HepG2 (cell line): ENCODE measurements at regions not wholly inside any gene's neighbourhood (a gene's known extent, or its start where the extent isn't known, plus 50 kb on each side); places are given as distances from the start of the nearest gene placed in this dataset.

ENCODE experiments used
- ATAC-seq: fragments of 200-7000 bp; cut with Tn5 transposase; 3 replicates; pipeline ENCODE4 v1.9.1; 2020; ENCODE audit warnings: mild to moderate bottlenecking, moderate library complexity
- BruUV-seq: library from RNA; stranded (reverse); fragments of 400-500 nt; replicated peaks from 2 replicates; lab custom pipeline; 2021; lab: Mats Ljungman, UMichigan
- CTCF ChIA-PET: fragments of 300-600 bp; formaldehyde crosslinking; extraction: SDS; loops from one replicate; lab custom pipeline; 2021; ENCODE audit warnings: low total read pairs, inconsistent platforms, low intra/inter-chr PET ratio; lab: Yijun Ruan, JAX
- POLR2A ChIA-PET: fragments of 350-600 bp; sonication (Branson Sonifier 250); formaldehyde crosslinking; loops from one replicate; lab custom pipeline; 2020; ENCODE audit warnings: antibody characterized with exemption, inconsistent platforms; lab: Yijun Ruan, JAX
- DNase-seq: peaks from one replicate; pipeline ENCODE4 v3.0.0-alpha.2; 2015; ENCODE audit warnings: low spot score
- FAIRE-seq: peaks from 3 replicates; lab custom pipeline; 2011; peaks lifted over from hg19 to GRCh38; lab: Jason Lieb, UNC
- H2AFZ ChIP-seq: one replicate; pipeline ENCODE4 v1.6.1; 2011; ENCODE audit warnings: low read length, inconsistent platforms
- H3K27ac ChIP-seq: fragments of 300-600 bp; 3 replicates; pipeline ENCODE4 v1.8.0; 2011; ENCODE audit warnings: mixed run types, mild to moderate bottlenecking, mixed read lengths, low read length, inconsistent platforms; ENCODE audit not compliant: insufficient read depth; ENCODE audit errors: extremely low read length
- H3K27me3 ChIP-seq, 2 experiments: fragments of 200-600 bp in 1 of 2; 2 replicates in 1 of 2; 3 replicates in 1 of 2; pipeline versions ENCODE4 v1.6.0 to v1.8.0; 2011; ENCODE audit warnings: low read length in 2 of 2, mild to moderate bottlenecking in 2 of 2, moderate library complexity in 2 of 2, inconsistent platforms in 1 of 2; ENCODE audit not compliant: insufficient read depth in 2 of 2, control insufficient read depth in 1 of 2
- H3K36me3 ChIP-seq, 2 experiments: fragments of 200-600 bp in 1 of 2; replicated peaks in 1 of 2; 2 replicates in 1 of 2; 3 replicates in 1 of 2; pipeline versions ENCODE4 v1.5.1 to v1.8.0; 2011; ENCODE audit warnings: low read length in 2 of 2, inconsistent platforms in 1 of 2; ENCODE audit not compliant: insufficient read depth in 2 of 2, control insufficient read depth in 1 of 2
- H3K4me1 ChIP-seq: 2 replicates; pipeline ENCODE4 v1.5.1; 2012; ENCODE audit warnings: low read length, inconsistent platforms; ENCODE audit not compliant: insufficient read depth
- H3K4me2 ChIP-seq: 2 replicates; pipeline ENCODE4 v1.6.0; 2011; ENCODE audit warnings: low read depth, low read length, inconsistent platforms
- H3K4me3 ChIP-seq, 3 experiments: fragments of 200-600 bp in 1 of 3; sonication (generic), shearing (Covaris generic) in 1 of 3; replicated peaks in 1 of 3; 2 replicates each; pipeline ENCODE4 v1.5.1; 2011 to 2016; ENCODE audit warnings: low read length in 3 of 3, inconsistent platforms in 2 of 3, low read depth in 2 of 3, mild to moderate bottlenecking in 2 of 3, control low read depth in 1 of 3, mixed read lengths in 1 of 3; ENCODE audit not compliant: insufficient read depth in 1 of 3
- H3K79me2 ChIP-seq: one replicate; pipeline ENCODE4 v1.6.1; 2011; ENCODE audit warnings: low read length, inconsistent platforms; ENCODE audit not compliant: insufficient read depth
- H3K9ac ChIP-seq: 2 replicates; pipeline ENCODE4 v1.6.0; 2011; ENCODE audit warnings: mild to moderate bottlenecking, low read depth, low read length, inconsistent platforms; ENCODE audit not compliant: insufficient read depth
- H3K9me3 ChIP-seq: 2 replicates; pipeline ENCODE4 v1.5.1; 2012; ENCODE audit warnings: mild to moderate bottlenecking, low read length
- H4K20me1 ChIP-seq: 2 replicates; pipeline ENCODE4 v1.6.0; 2011; ENCODE audit warnings: inconsistent platforms, mild to moderate bottlenecking, low read length, moderate library complexity; ENCODE audit not compliant: insufficient read depth
- HDAC1 ChIP-seq: sonication (generic); formaldehyde crosslinking; IDR thresholded peaks from 2 replicates; pipeline ENCODE4 v1.5.1; 2020; ENCODE audit warnings: mild to moderate bottlenecking, missing genetic modification reagents
- ISX ChIP-seq: sonication (generic); formaldehyde crosslinking; conservative IDR thresholded peaks from 2 replicates; pipeline ENCODE4 v1.5.0; 2020; ENCODE audit warnings: missing genetic modification reagents
- KLF16 ChIP-seq, 2 experiments: sonication (generic) in 1 of 2; formaldehyde crosslinking in 1 of 2; IDR thresholded peaks; 2 replicates each; pipeline versions ENCODE4 v1.6.1 to v1.8.0; 2016 to 2023; ENCODE audit warnings: missing genetic modification reagents in 2 of 2, missing compliant biosample characterization in 1 of 2
- MAX ChIP-seq: IDR thresholded peaks from 2 replicates; pipeline ENCODE4 v1.6.1; 2012; ENCODE audit warnings: inconsistent platforms
- MIER3 ChIP-seq: IDR thresholded peaks from 2 replicates; pipeline ENCODE4 v1.6.1; 2016; ENCODE audit warnings: missing compliant biosample characterization, borderline replicate concordance
- PITX1 ChIP-seq: sonication (generic); formaldehyde crosslinking; IDR thresholded peaks from 2 replicates; pipeline ENCODE4 v1.5.1; 2020; ENCODE audit warnings: mild to moderate bottlenecking, missing genetic modification reagents
- SAP130 ChIP-seq: IDR thresholded peaks from 2 replicates; pipeline ENCODE4 v1.6.1; 2016; ENCODE audit warnings: low read depth
- SOX5 ChIP-seq: IDR thresholded peaks from 2 replicates; pipeline ENCODE4 v1.6.1; 2016; ENCODE audit warnings: borderline replicate concordance
- YEATS2 ChIP-seq: sonication (generic); formaldehyde crosslinking; IDR thresholded peaks from 2 replicates; pipeline ENCODE4 v1.4.0; 2020; ENCODE audit warnings: missing genetic modification reagents, borderline replicate concordance
- ZBTB21 ChIP-seq: sonication (generic); formaldehyde crosslinking; IDR thresholded peaks from 2 replicates; pipeline ENCODE4 v1.4.0; 2020; ENCODE audit warnings: missing genetic modification reagents
- ZSCAN20 ChIP-seq: sonication (generic); formaldehyde crosslinking; IDR thresholded peaks from 2 replicates; pipeline ENCODE4 v1.4.0; 2020; ENCODE audit warnings: missing genetic modification reagents, mild to moderate bottlenecking, borderline replicate concordance
- WGBS: methylation state at CpG from one replicate; pipeline ENCODE4 v1.1.6; 2017; ENCODE audit warnings: low lambda C conversion rate; 5-methylcytosine and 5-hydroxymethylcytosine counted together
- in situ Hi-C: cut with HindIII; loops from 2 replicates; pipeline ENCODE4 v1.10.0; 2017; ENCODE audit warnings: low pct_unique_long_range_greater_than_20kb; ENCODE audit not compliant: extremely low pct_ligation_motif_present
- intact Hi-C: fragments of 100-400 bp; cut with micrococcal nuclease; formaldehyde crosslinking; loops from one replicate; pipeline ENCODE4 v1.10.0; 2022; ENCODE audit not compliant: unreplicated experiment
- TF ChIP-seq, protein P1 (sequence below): sonication (generic); formaldehyde crosslinking; IDR thresholded peaks from 2 replicates; pipeline ENCODE4 v1.5.0; 2020; ENCODE audit warnings: mild to moderate bottlenecking, missing genetic modification reagents

DNA sequence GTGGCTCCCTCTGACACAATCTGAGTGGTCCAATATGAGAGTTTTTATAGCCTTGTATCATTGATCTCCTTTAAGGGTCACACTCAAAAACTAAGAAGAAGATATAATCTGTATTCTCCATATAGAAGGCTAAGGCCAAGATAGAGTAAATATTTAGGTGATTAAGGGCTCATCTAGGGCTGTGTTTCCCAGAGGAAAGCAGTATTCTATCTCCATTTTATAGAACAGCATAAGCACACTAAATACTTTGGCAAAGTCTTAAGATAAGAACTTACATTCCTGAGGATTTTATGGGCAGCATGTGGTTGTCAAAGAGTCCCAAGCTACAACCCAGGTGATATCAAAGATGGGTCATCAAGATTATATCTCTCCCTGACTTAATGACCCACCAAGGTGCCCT is 377.6 kb downstream of the KIF16B start:
- ATAC-seq, result no peak
- no peak for DNase-seq
- no peaks in the 10 kb centered on the region for H3K36me3 ChIP-seq
- TF ChIP-seq SOX5 (CRISPR knock-in tag) (no peak), ISX (no peak), PITX1 (CRISPR knock-in tag) (no peak)
- TF ChIP-seq, protein P1, sequence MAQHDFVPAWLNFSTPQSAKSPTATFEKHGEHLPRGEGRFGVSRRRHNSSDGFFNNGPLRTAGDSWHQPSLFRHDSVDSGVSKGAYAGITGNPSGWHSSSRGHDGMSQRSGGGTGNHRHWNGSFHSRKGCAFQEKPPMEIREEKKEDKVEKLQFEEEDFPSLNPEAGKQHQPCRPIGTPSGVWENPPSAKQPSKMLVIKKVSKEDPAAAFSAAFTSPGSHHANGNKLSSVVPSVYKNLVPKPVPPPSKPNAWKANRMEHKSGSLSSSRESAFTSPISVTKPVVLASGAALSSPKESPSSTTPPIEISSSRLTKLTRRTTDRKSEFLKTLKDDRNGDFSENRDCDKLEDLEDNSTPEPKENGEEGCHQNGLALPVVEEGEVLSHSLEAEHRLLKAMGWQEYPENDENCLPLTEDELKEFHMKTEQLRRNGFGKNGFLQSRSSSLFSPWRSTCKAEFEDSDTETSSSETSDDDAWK (CRISPR knock-in tag), result no peak
- H2AFZ ChIP-seq, result no peak overlapping the region
- no peak overlapping the region for H3K27ac ChIP-seq
- no peak overlapping the region for H3K4me2 ChIP-seq
- peaks cover 9% of the 10 kb centered on the region for H3K4me1 ChIP-seq
- BruUV-seq, result no TSS peak
- ChIA-PET POLR2A (no interaction called here), CTCF (no interaction called here)
- no peaks in the 10 kb centered on the region for H3K79me2 ChIP-seq
- no peaks in the 10 kb centered on the region for H4K20me1 ChIP-seq
- no peak overlapping the region for H3K4me3 ChIP-seq
- no peaks in the 10 kb centered on the region for H3K27me3 ChIP-seq
- H3K9ac ChIP-seq, result no peak overlapping the region
- intact Hi-C loops (no loop called here), in situ Hi-C loops (no loop called here)
- no peak for FAIRE-seq
- no peaks in the 10 kb centered on the region for H3K9me3 ChIP-seq

DNA sequence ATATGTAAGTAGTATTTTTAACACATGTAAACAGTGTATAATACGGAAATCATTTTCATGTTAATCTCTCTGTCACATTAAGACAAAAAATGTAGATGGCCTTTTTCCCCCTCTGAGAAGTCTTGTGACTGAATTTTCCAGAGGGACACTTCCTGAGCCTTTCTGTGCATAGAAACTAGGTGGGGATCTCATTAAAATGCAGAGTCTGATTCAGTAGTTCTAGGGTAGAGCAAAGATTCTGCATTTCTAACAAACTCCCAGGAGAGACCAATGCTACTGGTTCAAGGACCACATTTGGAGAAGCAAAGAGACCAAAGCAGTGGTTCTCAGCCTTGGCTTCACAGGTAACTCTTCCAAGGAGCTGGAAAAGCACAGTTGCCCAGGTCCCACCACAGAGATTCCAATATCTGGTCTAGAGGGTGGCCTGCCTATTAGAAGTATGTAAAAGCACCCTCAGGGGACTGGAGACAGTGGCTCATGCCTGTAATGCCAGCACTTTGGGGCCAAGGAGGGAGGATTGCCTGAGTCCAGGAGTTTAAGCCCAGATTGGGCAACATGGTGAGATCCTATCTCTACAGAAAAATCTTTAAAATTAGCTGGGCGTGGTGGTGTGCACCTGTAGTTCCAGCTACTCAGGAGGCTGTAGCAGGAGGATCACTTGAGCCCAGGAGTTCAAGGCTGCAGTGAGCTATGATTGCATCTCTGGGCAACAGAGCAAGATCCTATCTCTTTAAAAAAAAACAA is 378.5 kb downstream of the KIF16B start:
- H3K27me3 ChIP-seq, result no peaks in the 10 kb centered on the region
- no peaks in the 10 kb centered on the region for H3K36me3 ChIP-seq
- intact Hi-C loops (loop anchor here (5.0 kb wide), 1 partner anchor 283 kb away; no protein-coding TSS in a partner anchor), in situ Hi-C loops (no loop called here)
- no peaks in the 10 kb centered on the region for H4K20me1 ChIP-seq
- 34% methylated on average over 2 of the region's 2 CpGs for WGBS
- ChIA-PET CTCF (no interaction called here), POLR2A (no interaction called here)
- no peak for ATAC-seq
- no peak overlapping the region for H2AFZ ChIP-seq
- no peak for TF ChIP-seq ZBTB21
- no peak for TF ChIP-seq MIER3 (CRISPR knock-in tag)
- TF ChIP-seq SAP130 (CRISPR knock-in tag), result no peak
- no peak for TF ChIP-seq HDAC1 (CRISPR knock-in tag)
- TF ChIP-seq YEATS2, result no peak
- no peak for TF ChIP-seq KLF16 (CRISPR knock-in tag; IDR thresholded peaks at IDR 0.05)
- TF ChIP-seq ZSCAN20 (CRISPR knock-in tag), result no peak
- TF ChIP-seq MAX, result no peak
- H3K4me3 ChIP-seq, result no peak overlapping the region
- DNase-seq, result no peak
- H3K9ac ChIP-seq, result no peak overlapping the region
- BruUV-seq, result no TSS peak
- no peak overlapping the region for H3K27ac ChIP-seq
- H3K4me1 ChIP-seq, result peaks cover 9% of the 10 kb centered on the region
- FAIRE-seq, result no peak
- no peak overlapping the region for H3K4me2 ChIP-seq
- no peaks in the 10 kb centered on the region for H3K9me3 ChIP-seq
- H3K79me2 ChIP-seq, result no peaks in the 10 kb centered on the region
